GM18867 (cell line): ENCODE measurements at regions not wholly inside any gene's neighbourhood (a gene's known extent, or its start where the extent isn't known, plus 50 kb on each side); places are given as distances from the start of the nearest gene placed in this dataset.

Experiments
- ATAC-seq: cut with Tn5 transposase; IDR thresholded peaks from one replicate; pipeline ENCODE4 v1.9.1; 2021; ENCODE audit warnings: mild to moderate bottlenecking, moderate library complexity; ENCODE audit not compliant: unreplicated experiment

GRCh38 chr13:70347947-70348620 lies 239.8 kb upstream of the KLHL1 start:
- ATAC-seq, result no peak

GRCh38 chr13:70339738-70340137 lies 231.5 kb upstream of the KLHL1 start:
- ATAC-seq, result no peak

- no peak for ATAC-seq
Observed at GRCh38 chr13:70338609-70339008, 230.4 kb upstream of the KLHL1 start.

- ATAC-seq, result no peak
Observed at GRCh38 chr13:70336866-70337265, 228.6 kb upstream of the KLHL1 start.

GRCh38 chr13:70333752-70334151 lies 225.5 kb upstream of the KLHL1 start:
- ATAC-seq, result no peak

- ATAC-seq, result no peak
Observed at GRCh38 chr13:70330697-70331361, 222.6 kb upstream of the KLHL1 start.

- ATAC-seq, result no peak
Observed at GRCh38 chr13:70324519-70324918, 216.3 kb upstream of the KLHL1 start.

- no peak for ATAC-seq
Observed at GRCh38 chr13:70311191-70311590, 202.9 kb upstream of the KLHL1 start.

- no peak for ATAC-seq
Observed at GRCh38 chr13:70310396-70311119, 202.3 kb upstream of the KLHL1 start.

- no peak for ATAC-seq
Observed at GRCh38 chr13:70297189-70297616, 189.0 kb upstream of the KLHL1 start.

- ATAC-seq, result no peak
Observed at GRCh38 chr13:70284371-70284770, 176.1 kb upstream of the KLHL1 start.

- no peak for ATAC-seq
Observed at GRCh38 chr13:70275841-70276240, 167.6 kb upstream of the KLHL1 start.

- no peak for ATAC-seq
Observed at GRCh38 chr13:70255406-70255991, 147.2 kb upstream of the KLHL1 start.

- ATAC-seq, result no peak
Observed at GRCh38 chr13:70253834-70254233, 145.6 kb upstream of the KLHL1 start.

- no peak for ATAC-seq
Observed at GRCh38 chr13:70253411-70253810, 145.2 kb upstream of the KLHL1 start.

GRCh38 chr13:70249332-70250064 lies 141.2 kb upstream of the KLHL1 start:
- no peak for ATAC-seq

GRCh38 chr13:70237131-70237530 lies 128.9 kb upstream of the KLHL1 start:
- ATAC-seq, result no peak

- no peak for ATAC-seq
Observed at GRCh38 chr13:70235565-70235964, 127.3 kb upstream of the KLHL1 start.

GRCh38 chr13:70223911-70224310 lies 115.7 kb upstream of the KLHL1 start:
- no peak for ATAC-seq

- ATAC-seq, result no peak
Observed at GRCh38 chr13:70222926-70223325, 114.7 kb upstream of the KLHL1 start.

- ATAC-seq, result no peak
Observed at GRCh38 chr13:70218618-70219017, 110.4 kb upstream of the KLHL1 start.
